Suppressor macrophage treated with lipopolysaccharide for 1 hour (primary cell): ENCODE measurements at regions not wholly inside any gene's neighbourhood (a gene's known extent, or its start where the extent isn't known, plus 50 kb on each side); places are given as distances from the start of the nearest gene placed in this dataset.
"Not testable (repeated sequence)": the region's sequence is repeated elsewhere in the genome, so short reads cannot be mapped to it uniquely, and the experiment has no call there.

Experiments
- DNase-seq, 3 donors: peaks; one replicate each; pipeline ENCODE4 v3.0.0-alpha.2; 2020 to 2022

- DNase-seq, result no peak
Measured at GRCh38 chr13:84098273-84098672, 216.0 kb upstream of the SLITRK1 start.

DNA sequence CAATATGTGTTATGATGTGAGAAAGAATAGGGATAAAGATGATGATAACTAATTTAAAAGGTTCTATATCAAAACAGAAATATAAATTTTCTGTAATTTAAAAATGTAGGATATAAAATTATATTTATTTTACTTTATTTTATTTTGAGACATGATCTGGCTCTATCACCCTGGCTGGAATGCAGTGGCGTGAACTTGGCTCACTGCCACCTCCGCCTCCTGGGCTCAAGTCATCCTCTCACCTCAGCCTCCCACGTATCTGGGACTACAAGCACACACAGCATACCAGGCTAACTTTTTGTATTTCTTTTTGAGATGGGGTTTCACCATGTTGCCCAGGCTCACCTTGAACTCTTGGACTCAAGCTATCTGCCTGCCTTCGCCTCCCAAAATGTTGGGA, 214.9 kb upstream of the SLITRK1 start:
- DNase-seq, result no peak

GRCh38 chr13:84096216-84096615, 213.9 kb upstream of the SLITRK1 start:
- DNase-seq, result no peak

DNA sequence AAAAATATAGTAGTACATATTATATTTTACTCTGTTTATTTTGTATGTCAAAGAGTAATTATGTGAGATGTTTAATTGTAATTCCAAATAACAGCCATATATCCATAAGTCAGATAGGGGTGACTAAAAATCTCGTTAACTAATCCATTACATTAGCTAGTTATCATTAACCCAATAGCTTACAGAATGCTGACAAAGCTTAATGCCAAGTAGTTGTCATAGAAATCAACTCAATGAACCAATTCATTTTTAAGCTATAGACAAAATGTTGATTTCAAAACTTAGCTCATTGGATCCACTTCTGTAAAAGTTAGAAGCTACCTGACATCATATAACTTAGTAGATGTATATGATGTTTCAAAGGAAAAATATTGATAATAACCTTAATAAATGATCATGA, 206.7 kb upstream of the SLITRK1 start:
- no peak for DNase-seq

- no peak for DNase-seq
Measured at GRCh38 chr13:84086847-84087162, 204.5 kb upstream of the SLITRK1 start.

DNA sequence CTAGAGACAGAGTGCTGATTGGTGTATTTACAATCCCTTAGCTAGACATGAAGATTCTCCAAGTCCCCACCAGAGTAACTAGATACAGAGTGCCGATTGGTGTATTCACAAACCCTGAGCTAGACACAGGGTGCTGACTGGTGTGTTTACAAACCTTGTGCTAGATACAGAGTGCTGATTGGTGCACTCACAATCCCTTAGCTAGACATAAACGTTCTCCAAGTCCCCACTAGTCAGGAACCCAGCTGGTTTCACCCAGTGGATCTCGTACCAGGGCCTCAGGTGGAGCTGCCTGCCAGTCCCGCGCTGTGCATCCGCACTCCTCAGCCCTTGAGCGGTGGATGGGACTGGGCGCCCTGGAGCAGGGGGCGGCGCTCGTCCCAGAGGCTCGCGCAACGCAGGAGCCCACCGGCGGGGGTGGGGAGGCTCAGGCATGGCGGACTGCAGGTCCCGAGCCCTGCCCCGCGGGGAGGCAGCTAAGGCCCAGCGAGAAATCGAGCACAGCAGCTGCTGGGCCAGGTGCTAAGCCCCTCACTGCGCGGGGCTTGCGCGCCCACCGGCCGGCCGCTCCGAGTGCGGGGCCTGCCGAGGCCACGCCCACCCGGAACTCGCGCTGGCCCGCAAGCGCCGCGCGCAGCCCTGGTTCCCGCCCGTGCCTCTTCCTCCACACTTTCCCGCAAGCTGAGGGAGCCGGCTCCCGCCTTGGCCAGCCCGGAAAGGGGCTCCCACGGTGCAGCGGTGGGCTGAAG, 204.0 kb upstream of the SLITRK1 start:
- not testable (repeated sequence) for DNase-seq

GRCh38 chr13:84082462-84082861, 200.2 kb upstream of the SLITRK1 start:
- DNase-seq, result no peak

GRCh38 chr13:84080748-84081530, 198.7 kb upstream of the SLITRK1 start:
- DNase-seq, result no peak

- no peak for DNase-seq
Measured at GRCh38 chr13:84077271-84077670, 195.0 kb upstream of the SLITRK1 start.

DNA sequence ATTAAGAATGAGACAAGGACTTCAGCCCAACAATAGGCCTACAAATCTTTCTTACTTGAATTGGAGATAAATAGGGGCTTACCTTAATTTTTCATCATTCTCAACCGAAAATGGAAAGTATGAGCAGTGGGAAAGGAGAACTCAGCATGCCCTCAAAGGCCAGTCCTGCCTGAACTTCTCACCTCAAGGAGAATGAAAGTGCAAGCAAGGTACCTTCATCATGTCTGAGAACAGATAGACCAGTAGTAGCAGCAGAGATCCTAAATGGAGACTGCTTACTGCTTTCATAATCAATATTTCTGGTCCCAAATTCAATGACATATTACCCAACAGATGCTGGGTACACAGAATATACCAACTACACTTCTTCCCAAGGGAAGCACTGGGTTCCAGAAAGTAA, 194.0 kb upstream of the SLITRK1 start:
- no peak for DNase-seq

DNA sequence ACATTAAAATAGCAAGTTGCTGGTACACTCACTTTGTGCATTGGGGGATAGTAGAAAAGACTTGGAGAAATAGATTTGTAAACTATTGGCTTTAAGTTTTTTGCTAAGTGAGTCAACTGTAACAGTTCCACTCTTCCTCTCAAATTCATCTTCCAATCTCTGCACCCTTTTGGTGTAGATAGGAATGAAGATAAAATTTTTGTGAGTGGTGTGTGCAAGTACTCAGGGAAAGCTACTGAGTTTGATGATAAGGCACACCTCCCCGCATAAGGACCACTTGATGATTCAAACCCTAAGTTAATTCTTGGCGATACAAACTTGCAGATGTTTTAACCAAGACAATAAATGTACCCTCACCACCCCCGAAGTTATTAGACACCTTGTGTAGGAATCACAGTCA, 168.3 kb upstream of the SLITRK1 start:
- DNase-seq, result no peak

GRCh38 chr13:84049443-84050219, 167.4 kb upstream of the SLITRK1 start:
- DNase-seq, result no peak

DNA sequence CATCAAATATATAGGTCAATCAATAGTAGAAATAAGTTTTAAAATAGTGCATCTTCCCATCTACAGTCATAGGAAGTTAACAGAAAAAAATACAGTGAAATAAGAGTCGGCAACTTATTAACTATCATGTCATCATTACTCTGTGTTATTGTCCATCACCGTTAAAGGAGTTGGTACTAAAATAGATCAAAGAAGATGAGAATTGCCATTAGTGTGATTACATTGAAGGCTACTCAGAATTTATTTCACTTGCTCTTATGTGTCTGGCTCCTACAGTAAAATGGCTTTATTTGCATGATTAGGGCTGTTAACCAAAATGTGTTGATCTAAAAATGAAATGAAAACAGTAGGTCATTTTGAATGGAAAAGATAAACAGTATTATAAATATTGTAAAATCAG, 162.5 kb upstream of the SLITRK1 start:
- DNase-seq, result no peak

- DNase-seq, result no peak
Measured at GRCh38 chr13:84038001-84038400, 155.7 kb upstream of the SLITRK1 start.

DNA sequence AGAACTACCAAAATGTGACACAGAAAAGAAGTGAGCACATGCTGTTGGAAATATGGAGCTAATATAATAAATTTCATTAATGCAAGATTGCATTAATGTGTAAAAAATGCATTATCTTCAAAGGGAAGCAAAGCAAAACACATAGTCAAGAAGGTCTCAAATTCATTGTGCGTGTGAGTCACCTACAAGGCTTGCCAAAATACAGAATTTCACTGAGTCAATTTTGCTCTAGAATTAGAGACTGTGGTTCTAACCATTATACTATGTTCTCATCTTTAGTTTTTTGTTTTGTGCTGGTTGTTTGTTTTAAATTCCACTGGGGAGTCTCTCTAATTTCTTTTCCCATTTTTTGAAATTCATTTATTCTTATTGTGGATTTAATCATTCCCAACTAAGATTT, 149.8 kb upstream of the SLITRK1 start:
- DNase-seq, result no peak

DNA sequence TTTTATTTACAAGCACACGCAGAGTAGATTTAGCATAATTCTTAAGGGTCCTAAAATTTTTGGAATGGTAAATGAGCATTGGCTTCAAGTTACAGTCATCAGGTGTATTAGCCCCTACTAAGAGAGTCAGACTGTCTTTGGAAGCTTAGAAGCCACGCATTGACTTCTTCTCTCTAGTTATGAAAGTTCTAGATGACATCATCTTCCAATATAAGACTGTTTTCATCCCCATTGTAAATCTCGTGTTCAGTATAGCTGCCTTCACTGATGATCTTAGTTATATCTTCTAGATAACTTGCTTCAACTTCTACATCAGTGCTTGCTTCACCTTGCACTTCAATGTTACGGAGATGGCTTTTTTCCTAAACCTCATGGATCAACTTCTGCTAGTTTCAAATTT, 148.8 kb upstream of the SLITRK1 start:
- DNase-seq, result no peak

DNA sequence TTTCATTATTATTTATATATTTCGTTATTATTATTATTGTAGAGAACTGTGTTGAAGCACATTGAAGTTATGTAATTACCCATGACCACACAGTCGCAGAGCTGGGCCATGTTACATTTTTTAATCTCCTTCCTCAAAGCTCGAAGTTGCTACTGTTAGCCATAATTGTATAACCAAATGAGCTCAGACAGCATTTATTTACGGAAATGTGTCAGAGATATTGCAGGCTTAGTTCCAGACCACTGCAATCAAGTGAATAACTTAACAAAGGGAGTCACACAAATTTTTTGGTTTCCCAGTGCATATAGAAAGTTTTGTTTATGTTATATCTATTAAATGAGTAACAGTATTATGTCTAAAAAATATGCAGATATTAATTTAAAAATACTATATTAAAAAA, 147.1 kb upstream of the SLITRK1 start:
- no peak for DNase-seq

DNA sequence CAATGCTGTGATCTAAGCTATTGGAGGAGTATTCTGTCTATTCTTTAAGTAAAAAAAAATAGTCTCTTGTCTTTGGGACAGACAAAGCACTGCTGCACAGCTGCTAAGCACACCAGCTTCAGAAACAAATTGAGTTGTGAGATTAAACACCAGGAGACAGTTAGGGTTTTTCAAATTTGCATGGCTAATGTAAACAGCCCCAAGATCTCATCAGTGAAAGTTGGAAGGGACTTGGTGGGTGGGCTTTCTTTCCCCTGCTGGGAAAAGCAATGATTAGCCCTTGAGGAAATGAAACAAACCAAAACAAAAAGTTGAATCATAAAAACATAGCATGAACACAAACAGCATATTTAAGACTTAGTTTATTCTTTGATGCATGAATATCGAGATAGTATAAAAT, 143.6 kb upstream of the SLITRK1 start:
- no peak for DNase-seq

- DNase-seq, result no peak
Measured at GRCh38 chr13:83996415-83996814, 114.1 kb upstream of the SLITRK1 start.

DNA sequence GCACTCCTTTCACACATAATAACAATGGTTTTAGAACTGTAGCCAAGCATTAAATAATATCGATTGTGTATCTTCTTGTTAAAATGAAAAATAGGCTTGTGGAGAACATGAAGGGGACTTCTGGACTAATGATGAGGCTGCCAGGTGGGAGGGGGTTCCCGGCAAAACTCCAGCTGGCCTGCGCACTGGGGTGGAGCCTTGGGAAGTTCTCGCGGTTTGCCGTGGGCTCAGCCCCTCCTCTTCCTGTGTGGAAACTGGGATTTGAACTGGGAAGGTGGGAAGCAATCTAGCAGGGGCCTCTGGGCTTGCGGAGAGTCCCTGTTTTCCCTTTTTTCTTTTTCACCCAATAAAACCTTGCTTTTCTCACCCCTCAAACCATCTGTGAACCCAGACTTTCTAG, 113.7 kb upstream of the SLITRK1 start:
- DNase-seq, result no peak

- no peak for DNase-seq
Measured at GRCh38 chr13:83992566-83993358, 110.5 kb upstream of the SLITRK1 start.

- no peak for DNase-seq
Measured at GRCh38 chr13:83987394-83987793, 105.1 kb upstream of the SLITRK1 start.

GRCh38 chr13:83984793-83985192, 102.5 kb upstream of the SLITRK1 start:
- DNase-seq, result no peak
